Stimulated activated CD4-positive, alpha-beta T cell treated with anti-CD3 and anti-CD28 coated beads, Interleukin-4, amount 100 ng/mL, for 48 hours (primary cell): ENCODE measurements at regions not wholly inside any gene's neighbourhood (a gene's known extent, or its start where the extent isn't known, plus 50 kb on each side); places are given as distances from the start of the nearest gene placed in this dataset.

Experiments used
- DNase-seq, 2 donors: peaks; one replicate each; pipeline ENCODE4 v3.0.0-alpha.2; 2020; ENCODE audit warnings: low read depth in 2 of 2

GRCh38 chr14:96617635-96618034 is 115.5 kb downstream of the PAPOLA start:
- no peak for DNase-seq

DNA sequence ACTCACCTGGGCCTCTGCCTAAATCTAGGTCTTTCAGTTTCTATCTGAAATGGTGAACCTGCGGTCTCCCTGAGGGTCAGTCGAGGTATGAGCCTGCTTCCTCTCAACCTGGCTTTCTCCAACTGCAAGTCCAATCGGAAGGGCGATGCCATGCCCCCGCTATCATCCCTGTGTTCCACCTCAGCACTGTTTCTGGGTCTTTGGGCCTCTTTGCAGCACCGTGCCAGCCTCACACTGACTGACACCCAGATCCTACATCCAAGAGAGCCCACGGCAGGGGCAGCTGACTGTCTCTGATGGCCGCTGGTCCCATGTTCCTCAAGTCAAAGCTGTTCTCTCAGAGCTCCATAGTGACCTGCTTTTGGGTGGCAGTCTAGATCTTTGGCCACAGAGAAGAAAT is 120.7 kb downstream of the PAPOLA start:
- DNase-seq: no peak

DNA sequence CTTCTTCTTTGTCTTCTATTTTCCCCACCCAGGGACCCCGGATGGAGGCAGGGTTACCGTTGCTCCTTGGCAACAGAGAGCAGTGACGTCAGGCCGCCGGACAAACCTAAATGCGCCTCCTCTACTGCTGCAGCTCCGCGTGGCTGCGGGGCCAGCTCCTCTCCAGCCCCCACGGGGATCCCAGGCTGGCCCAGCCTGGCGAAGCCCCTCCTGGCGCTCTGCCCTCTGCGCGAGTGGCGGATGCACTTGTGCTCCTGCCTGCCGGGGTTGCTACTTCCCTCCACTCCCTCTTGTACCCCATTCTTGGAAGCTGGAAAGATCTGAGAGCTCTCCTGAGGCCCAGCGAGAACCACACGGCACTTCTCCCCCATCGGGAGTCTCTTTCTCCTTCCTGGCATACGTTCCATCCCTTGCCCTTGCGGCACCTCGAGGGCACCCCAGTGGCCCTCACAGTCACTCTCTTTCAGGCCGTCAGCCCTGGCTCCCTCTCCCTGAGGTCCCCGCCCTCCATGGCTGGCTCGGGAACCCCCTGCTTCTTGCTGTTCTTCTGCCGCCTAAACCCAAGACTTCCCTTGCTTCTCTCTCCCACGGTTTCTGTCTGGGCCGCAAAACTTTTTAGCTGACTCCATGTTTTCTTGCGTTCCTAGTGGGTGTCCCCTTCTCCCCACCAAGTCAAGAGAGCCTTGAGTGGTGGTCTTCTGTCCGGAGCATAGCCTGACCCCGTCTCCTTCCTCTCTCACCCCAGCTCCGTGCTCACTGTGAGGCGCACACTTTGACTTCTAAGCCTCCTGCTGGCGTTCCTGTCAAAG is 121.7 kb downstream of the PAPOLA start:
- no peak for DNase-seq

DNA sequence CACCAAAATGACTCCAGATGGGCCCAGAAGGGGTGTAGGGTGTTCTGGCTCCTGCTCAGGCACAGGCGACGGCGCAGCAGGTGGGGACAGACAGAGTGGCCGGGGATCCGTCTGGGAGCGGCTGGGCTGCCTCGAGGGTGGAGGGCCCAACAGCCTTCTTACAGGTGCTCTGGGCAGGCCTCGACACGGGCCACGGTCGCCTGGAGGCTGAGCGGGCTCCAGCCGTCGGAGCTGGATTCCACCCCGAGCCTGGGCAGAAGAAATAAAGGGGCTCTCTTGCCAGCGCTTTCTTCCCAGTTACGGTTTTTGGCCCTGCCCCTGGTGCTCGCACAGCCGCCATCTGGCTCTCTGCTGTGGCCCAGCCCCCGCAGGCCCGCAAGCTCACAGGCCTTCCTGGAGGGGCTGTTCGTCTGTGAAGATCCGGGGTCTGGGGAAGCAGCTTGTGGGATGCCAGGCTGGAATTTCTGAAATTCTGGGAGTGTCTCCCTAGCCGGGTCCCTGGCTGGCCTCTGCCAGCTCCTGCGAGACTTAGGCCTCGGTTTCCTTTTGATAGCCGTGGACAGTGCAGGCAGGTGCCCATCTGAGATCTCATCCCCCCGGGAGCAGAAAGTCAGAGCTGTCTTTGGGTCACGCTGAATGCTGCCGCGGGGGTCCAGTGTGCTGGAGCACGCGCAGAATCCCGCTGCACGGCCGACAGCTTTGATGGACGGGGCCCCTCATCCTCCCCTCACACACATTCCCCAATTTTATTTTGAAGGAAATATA is 122.7 kb downstream of the PAPOLA start:
- no peak for DNase-seq

DNA sequence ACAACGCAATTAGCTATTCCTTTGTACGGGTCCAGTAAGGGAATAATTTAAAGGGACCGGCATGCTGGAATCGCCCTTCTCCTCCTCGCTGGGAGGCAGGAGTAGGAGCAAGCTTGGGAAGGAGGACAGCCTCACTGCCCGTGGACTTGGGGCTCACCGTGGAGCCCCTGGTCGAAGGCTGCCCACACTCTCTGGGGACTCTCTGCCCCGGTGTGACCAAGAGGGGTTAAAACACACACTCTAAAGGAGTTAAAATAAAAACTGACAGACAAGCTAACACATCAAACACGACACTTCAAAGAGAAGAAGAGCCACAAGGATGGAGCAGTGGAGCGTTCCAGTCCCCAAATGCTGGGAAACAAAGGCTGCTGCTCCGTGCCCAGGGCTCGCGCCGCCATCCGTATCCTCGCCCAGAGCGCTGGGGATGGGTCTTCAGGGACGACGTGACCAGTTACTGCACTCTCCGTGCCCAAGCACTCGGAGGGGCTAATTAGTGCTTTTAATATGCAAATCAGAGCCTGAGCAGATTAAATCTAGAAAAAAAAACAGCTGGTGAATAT is 123.3 kb downstream of the PAPOLA start:
- DNase-seq: no peak

DNA sequence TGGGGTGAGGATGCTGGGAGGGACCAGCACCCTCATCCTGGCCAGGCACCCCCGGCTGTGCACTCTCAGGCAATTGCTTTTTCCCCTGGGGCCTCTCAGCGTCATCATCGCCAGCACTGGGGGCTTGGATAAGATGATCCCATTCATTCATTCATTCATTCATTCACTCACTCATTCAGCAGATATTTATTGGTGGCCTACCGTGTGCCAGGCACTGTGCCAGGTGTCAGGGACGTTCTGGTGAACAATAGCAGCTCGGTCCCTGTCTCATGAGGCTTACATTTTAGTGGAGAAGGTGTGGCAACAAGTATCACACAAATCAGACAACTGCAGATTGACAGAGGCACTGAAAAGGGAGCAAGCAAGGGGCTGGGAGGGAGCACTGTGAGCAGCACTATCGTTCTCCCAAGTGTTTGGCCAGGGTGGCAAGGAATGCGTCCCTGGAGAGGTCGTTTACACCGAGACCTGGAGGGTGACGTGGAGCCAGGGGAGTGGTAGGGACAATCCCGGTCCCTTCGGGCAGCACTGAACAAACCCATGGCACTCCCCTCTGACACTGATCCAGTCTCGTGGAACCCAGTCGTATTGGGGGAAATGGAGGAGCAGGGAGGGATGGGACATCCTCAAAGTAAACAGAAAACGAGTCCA is 124.1 kb downstream of the PAPOLA start:
- no peak for DNase-seq

DNA sequence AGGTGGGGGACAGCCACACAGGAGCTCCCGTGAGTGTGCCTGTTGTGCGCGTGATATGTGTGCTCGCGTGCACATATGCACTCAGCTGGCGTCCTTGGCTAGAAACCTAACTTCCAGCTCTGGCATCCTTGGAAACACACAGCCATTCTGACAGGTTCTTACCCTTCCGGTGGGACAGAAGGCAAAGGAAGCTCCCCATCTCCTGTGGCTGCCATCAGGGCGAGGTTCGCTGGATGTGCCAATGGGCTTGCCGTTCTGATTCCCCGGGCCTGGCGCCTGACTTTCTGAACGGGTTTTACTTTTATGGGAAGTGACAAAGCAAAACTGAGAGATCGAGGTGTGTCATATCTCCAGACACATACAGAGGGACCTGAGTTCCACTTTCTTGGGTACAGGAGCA is 124.7 kb downstream of the PAPOLA start:
- peak in 1 of 2 donors; percentile 10 for DNase-seq

DNA sequence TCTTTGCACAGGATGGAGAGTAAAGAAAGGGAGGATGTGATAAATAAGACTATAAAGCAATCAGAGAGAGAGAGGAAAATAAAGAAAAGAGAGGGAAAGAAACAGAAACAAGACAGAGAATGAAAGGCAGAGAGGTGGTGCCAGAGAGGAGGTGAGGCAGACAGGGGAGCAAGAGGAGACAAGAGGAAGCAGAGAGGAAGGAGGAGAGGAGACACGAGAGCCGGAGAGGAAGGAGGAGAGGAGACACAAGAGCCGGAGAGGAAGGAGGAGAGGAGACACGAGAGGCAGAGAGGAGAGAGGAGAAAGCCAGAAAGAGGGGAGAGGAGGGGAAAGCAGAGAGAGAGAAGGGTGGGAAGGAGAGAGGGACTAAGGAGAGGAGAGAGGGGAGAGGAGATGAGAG is 125.2 kb downstream of the PAPOLA start:
- no peak for DNase-seq

- DNase-seq: no peak
Measured at GRCh38 chr14:96627811-96628775, 125.9 kb downstream of the PAPOLA start.

- no peak for DNase-seq
Measured at GRCh38 chr14:96629082-96629481, 126.9 kb downstream of the PAPOLA start.

GRCh38 chr14:96629558-96630222 is 127.5 kb downstream of the PAPOLA start:
- no peak for DNase-seq

DNA sequence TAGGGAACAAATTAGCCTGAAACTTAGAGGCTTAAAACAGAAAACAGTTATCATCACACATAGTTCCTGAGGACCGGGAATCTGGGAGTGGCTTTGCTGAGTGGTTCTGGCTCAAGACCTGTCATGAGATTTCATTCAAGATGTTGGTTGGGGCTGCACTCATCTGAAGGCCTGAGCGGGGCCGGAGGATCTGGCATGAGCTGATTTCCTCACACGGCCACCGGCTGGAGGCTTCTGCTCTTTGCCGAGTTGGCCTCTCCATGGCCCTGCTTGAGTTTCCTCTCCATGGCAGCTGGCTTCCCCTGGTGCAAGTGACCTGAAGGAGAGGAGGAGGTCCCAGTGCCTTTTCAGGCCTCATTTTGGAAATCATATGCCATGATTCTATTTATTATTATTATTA is 128.1 kb downstream of the PAPOLA start:
- no peak for DNase-seq

DNA sequence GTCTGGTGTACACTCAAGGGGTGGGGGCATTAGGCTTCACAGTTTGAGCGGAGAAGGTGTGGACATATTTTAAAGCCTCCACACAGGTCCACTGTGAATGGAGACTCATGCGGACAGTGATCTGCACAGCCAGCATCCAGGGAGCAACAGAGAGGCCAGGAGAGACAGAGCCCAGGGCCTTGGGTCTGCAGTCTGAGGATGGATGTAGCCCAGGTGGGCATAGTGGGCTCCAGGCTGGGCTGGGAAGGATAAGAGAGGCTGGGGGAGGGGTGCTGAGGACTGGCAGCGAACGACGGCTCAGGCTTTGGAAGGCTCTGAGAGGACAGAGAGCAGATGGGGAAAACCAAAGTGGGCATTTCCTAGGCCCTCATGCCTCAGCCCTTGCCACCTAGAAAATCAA is 128.8 kb downstream of the PAPOLA start:
- DNase-seq: no peak

DNA sequence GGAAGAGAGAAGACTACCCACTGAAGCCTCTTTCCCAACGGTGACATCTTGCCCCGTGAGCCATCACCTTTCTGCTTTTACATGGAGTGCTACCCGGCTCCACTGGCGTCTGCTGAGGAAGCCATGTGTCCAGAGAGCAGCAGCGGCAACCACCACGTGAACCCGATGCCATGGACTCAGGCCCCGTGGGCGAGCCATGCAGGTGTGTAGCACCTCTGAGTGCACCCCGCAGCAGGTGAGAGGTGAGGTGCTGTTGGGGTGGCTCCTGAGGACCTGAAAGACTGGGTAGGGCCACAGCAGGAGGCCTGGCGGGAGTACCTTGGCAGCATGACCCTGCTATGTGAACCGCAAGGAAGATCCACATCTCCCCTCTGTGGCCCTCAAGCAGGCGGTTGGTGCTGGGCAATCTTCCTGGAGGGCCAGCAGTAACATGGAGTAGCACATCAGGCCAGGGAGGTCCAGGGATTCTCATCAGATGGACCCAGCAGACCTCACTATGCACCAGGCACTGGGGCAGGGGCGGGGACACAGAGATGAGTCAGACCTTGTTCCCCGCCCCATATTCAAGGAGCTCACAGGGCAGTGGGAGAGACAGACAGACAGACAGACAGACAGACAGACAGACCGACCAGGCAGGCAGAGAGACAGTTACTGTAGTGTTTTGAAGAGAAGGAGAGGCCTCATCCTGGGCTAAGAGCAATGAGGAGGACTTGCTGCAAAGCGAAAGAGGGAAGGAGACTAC is 129.6 kb downstream of the PAPOLA start:
- DNase-seq: no peak

GRCh38 chr14:96632363-96632758 is 130.2 kb downstream of the PAPOLA start:
- no peak for DNase-seq

DNA sequence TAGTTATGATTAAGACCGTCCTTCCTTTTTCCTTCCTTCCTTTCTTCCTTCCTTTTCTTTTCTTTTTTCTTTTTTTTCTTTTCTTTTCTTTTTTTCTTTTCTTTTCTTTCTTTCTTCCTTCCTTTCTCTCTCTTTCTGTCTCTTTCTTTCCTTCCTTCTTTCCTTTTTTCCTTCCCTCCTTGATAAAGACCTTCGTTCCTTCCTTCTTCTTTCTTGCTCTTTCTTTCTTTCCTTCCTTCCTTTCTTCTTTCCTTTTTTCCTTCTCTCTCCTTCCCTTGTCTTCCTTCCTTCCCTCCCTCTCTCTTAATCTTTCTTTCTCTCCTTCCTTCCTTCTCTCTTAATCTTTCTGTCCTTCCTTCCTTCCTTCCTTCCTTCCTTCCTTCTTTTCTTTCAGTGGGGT is 130.9 kb downstream of the PAPOLA start:
- no peak for DNase-seq

DNA sequence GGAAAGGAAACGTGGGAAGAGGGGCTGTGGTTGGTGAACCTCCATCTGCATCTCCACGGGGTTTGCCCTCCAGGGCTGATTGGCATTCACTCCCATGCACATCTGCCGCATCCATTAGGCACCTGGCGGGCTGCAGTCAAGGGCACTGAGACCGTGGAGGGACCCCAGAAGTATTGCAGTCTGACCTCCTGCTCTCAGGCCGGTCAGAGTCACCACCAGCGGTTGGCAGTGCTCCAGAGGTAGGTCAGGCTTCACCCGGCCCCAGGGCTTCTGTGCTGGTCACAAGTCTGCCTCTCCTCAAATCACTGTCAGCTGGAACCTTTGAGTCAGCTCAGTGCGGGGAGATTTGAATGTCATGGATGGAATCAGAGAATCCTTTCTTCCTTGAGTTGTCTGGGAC is 132.3 kb downstream of the PAPOLA start:
- no peak for DNase-seq

DNA sequence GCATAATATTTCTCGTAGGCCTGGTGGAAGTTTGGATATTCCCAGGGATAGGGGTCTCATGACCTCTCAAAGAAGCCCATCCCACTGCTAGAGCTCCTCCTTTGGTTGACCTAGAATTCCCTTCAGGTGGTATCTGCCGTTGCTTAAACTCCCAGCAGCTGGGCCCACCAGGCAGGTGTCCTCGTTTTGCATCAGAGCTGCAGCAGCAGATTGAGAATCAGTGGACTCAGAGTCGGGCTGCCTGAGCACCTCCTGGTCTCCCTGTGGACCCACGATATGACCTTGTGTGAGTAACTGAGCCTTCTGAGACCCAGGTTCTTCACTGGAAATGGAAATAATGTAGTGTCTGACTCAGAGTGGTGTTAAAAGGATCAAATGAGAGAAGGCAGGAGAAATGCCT is 132.7 kb downstream of the PAPOLA start:
- DNase-seq: no peak

DNA sequence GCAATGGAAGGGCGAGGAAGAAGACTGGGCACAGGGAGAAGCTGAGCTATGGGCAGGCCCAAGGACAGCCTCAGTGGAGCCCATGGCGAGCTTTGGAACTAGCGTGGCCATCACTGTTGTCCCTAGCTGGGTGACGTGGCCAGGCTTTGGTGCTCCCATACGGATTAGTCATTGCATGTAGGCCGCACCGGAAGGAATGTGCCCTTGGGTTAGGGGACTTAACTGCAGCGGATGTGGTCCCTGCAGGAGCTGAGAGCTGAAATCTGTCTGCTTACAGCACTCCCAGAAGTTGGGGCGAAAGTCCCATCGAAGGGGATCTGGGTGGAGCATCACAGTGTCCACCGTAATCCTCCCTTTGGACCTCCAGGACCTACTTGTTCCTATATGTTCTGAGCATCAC is 133.7 kb downstream of the PAPOLA start:
- DNase-seq: no peak

DNA sequence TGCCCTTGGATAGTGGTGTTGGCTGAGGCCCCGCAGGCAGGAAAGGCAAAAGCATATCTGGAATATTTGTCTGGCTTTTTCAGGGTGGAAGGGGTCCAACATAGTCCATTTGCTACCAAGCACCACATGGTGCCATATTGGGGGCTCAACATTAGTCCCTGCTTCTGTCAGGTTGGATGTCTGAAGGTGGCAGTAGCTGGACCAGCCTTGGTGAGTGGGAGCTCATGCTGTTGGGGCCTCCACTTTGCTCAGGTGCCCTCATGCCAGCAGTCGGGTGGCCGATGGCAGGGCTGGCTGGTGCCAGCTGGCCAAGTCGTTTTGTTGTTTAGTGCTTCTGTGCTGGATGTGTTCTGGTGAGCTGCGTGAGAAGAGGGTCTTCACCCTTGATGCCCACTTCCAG is 135.3 kb downstream of the PAPOLA start:
- no peak for DNase-seq
